Right hindlimb (tissue), 1 donor: ENCODE measurements at regions not wholly inside any gene's neighbourhood (a gene's known extent, or its start where the extent isn't known, plus 50 kb on each side); places are given as distances from the start of the nearest gene placed in this dataset.

Experiments
- DNase-seq: peaks from one replicate; pipeline ENCODE4 v3.0.0-alpha.2; 2018

- DNase-seq: no peak
These were observed 203.3 kb upstream of the LRFN5 start for GRCh38 chr14:41403360-41403759.

GRCh38 chr14:41397926-41398325 lies 208.8 kb upstream of the LRFN5 start:
- DNase-seq: no peak

- DNase-seq: no peak
These were observed 213.2 kb upstream of the LRFN5 start for GRCh38 chr14:41393512-41393911.

GRCh38 chr14:41392226-41392625 lies 214.4 kb upstream of the LRFN5 start:
- no peak for DNase-seq

- DNase-seq: no peak
These were observed 217.3 kb upstream of the LRFN5 start for GRCh38 chr14:41389355-41389754.

DNA sequence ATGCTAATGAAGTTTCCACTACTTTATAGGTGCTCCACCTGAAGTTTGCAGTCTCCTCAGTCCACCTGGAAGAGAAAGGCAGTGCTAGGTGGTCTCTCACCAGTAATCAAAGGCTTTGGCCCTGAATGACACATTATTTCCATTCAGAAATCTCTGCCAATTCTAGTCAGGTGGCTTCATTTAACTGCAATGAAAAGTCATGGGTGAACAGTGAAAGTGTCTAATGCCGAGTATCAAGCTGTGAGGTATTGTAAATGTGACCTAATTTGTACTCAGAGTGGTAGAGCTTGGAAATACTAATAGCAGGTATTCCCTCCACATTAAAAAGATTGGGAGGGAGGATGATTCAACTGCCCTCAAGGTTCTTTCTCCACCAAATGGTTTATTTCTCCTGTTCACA lies 220.9 kb upstream of the LRFN5 start:
- DNase-seq: no peak

GRCh38 chr14:41380017-41380416 lies 226.7 kb upstream of the LRFN5 start:
- no peak for DNase-seq

DNA sequence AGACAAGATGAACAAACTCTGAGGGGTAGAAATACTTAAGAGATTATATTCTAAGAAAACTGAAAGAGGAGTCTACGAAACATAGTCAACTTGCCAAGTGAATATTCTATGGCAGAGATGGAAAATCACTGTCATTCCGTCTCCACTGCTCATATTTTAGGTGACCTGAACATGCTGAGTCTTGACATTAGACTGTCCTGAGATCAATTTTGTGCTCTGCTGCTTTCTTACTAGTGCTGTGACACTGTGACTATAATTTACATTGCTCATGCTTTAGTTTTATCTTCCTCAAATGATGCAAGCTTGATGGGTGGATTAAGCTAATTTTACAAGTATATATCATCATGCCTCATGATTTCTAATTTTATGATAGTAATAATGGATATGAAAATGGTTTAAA lies 228.2 kb upstream of the LRFN5 start:
- no peak for DNase-seq

GRCh38 chr14:41377932-41378331 lies 228.7 kb upstream of the LRFN5 start:
- DNase-seq: no peak

DNA sequence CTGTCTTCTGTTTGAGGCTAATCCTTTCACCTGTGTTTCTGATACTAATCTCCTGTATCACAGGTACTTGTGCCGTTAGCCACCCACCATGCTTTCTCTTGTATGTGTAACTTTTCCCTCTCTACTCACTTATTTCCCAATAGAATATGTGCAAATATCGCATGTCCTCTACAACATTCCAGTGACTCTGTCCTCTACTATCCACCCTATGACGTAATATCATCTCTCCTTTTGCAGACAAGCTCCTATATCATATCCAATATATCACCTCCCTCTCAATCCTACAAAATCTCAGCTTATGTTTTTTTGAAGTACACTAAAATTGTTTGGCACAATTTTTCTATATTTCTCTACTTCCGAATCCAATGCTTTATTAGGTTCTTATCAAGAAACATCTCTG lies 232.6 kb upstream of the LRFN5 start:
- DNase-seq: no peak

DNA sequence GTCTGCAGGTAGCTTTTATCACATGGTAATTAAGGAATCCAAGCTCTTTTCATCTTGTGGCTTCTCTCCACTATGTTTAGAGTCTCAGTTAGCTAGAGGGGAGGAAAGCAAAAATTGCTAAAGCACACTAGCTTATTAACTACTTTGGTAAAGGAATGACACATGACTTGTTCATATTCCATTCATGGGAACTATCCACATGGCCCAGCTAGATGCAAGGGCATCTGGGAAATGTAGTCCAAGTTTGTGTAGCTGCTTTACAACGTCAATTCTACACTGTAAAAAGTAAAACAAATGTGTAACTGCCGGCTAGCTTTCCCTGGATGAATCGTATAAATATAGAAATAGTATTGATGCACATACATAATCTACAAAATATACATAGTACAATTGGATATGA lies 244.5 kb upstream of the LRFN5 start:
- no peak for DNase-seq

GRCh38 chr14:41360126-41360525 lies 246.6 kb upstream of the LRFN5 start:
- DNase-seq: no peak

GRCh38 chr14:41355866-41356265 lies 250.8 kb upstream of the LRFN5 start:
- DNase-seq: no peak

GRCh38 chr14:41350476-41350875 lies 256.2 kb upstream of the LRFN5 start:
- no peak for DNase-seq

DNA sequence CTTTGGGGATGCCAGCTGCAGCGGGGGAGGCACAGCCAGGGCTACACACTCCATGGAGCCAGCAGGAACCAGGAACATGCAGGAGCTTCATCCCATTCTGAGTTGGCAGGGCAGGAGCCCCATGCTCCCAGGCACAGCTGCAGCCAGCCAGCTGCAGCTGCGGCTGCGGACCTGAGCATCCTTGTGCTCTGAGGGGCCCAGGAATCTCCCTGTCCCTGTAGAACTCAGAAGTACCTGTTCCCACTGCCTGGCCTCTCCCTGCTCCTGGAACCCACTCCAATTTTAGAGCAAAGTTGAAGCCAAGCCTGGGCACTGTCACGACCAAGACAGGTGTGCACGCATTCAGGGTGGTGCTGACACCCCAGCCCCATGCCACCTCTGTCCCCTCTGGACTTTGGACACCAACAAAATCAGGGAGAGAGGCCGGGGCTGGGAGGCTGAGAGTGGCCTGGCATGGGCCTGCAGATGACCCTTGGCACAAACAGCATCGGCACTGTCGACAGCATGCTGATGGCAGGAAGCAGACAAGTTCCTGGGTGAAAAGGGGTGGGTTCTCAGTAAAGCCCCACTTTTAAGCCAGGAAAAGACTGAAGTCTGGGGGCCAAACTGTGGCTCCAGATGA lies 257.3 kb upstream of the LRFN5 start:
- DNase-seq: peak; percentile 14

GRCh38 chr14:41343857-41344256 lies 262.8 kb upstream of the LRFN5 start:
- no peak for DNase-seq

DNA sequence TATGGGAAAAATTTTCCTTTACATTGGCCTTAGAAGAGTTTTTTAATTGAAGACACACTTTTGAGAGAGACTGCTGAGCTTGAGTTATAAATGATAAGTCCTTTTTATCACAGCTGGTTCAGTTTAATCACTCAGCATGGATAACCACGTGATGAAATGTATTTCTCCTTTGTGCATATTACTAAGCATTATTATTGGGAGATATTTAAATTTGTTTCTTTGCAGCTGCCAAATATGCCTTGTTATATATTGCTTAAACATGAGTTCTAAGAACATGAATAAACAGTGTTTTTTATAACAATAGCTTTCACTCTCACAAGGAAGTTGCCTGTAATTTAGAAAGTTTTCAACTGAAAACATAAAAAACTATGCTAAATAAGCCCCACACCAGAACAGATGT lies 293.5 kb upstream of the LRFN5 start:
- DNase-seq: no peak

DNA sequence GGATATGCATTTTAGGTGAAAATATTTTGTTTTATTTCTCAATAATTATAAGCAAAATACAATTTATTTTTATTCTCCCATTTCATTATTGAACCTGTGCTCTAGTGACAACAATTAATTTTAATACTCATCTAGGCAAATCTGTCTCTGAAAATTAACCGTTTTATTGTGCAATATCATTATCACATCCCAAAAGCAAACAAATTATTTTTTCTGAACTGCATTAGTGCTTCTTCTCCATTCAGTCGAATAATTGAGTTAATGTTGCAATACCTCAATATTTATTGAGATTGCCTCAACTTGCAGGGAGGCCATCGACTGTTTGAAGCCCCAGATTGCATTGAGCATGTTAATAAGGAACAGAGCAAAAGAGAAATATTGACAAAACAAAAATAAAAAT lies 303.2 kb upstream of the LRFN5 start:
- no peak for DNase-seq

DNA sequence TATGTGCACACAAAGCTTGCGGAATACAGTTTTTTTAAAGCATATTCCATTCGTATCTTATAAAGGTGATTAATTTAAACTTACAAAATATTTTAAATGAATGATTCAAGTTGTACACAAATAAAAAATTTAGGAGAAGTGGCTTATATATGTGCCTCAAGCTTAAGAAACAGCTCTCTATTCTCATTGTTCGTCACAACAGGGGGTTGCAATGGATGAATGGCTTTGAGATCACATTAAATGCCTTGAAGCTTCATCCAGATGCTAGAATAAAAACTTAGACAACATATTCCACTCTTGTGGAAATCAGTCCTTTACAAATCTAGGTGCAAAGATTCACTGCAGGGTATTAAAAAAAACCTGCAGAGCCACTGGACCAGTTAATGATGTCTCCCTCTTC lies 303.9 kb upstream of the LRFN5 start:
- no peak for DNase-seq

- DNase-seq: no peak
These were observed 306.8 kb upstream of the LRFN5 start for GRCh38 chr14:41299924-41300323.

DNA sequence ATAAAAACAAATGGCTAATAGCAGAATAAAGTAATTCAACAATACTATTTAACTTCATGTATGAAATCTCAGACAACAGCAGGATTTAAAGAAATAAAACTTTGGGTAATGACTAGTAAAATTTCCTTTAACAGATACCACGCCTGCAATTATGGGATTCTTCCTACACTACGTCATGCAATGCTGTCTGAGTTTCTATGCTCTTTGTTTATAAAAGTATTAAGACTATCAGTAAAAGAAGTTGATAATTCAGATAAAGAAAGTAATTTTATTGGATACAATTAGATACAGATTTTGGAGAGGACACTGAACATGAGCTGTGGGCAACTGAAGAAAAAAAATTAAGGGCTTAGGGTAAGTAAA lies 308.4 kb upstream of the LRFN5 start:
- no peak for DNase-seq

DNA sequence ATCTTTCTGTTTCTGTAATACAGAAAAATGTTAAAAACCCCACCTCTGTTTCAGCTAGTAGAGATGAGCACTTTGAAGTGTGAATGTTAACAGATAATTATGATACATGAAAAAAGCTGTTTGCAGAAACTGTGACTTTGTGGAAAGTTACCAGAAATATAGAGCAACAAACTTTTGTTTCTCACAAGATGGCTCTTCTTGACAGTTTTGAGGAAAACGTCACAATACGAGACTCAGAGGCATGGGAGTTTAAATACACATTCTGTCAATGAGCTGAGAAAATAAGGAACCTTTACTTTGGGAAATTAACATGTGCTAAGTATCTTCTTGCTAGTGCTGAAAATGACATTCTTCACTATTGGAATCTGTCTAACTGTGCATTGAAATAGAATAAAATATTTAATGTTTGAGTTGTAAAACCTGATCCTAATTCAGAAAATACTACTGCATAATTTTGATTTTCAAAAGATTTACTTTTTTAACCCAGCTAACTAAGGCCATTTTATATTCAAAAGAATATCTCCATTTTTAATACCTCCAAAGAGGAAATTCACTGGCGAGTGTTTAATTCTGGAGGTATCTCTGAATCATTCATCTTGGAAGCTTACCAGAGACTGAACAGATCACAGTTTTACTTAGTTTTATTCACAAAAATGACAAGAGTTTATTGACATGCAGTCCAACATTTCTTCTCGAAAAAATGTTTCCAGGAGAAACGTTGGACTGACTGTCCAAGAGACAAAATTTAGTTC lies 308.9 kb upstream of the LRFN5 start:
- no peak for DNase-seq

DNA sequence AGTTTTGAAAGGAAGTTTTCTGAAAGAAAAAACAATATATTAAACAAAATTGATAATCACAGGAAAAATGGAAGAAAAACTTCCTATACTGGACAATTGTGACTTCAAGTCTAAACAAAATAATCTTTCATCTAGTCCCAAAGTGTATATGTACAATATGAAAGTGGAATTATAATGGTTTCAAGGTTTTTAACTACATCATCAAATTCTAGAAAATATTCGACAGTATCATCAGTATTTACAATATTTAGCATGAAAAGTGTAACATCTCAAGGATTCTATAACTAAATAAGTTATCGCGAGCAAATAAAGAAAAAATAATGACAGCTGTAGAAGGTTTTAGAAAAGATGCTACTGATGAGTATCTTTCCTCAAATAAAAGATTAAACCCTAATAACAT lies 310.9 kb upstream of the LRFN5 start:
- DNase-seq: no peak

DNA sequence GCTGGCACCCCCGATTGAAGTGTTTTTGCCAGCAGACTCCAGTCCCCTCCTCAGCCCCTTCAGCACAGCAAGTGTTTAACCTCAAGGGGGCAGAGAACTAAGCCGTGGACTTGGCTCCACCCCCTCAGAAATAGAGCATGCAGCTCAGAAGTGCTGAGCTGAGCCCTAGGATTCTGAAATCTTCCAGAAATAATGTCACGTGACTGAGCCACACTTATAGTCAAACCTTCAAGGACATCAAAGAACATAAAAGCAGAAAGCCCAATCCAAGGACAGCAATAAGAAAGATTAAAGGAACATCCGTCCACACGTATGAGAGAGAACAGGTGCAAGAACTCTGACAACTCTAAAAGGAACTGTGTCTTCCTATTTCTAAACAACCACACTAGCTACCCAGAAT lies 317.7 kb upstream of the LRFN5 start:
- no peak for DNase-seq

DNA sequence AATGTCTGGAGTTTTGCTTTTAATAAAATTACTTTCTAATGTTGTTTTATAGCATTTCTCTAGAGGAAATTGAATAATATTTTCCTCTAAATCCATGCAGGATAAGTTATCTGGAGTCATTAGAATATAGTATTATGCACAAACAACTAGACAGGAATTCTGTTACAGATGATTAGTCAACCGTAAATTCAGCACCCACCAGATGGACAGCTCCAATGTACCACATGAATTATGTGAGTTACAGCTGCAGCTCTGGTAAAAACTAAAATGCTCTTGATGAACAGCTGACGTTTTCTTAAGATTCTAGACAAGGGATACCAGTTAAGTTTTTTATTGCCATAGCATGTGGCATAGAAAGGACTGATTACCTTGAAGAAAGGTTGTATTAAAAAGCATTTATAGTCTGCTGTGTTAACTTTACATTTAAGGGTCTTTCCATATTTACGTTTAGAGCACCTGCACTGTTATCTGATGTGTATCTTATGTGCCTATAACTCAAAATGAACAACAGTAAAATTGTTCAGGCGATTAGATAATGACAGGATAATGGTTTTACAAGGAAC lies 321.4 kb upstream of the LRFN5 start:
- peak; percentile 40 for DNase-seq
